K562 (cell line): ENCODE measurements at regions not wholly inside any gene's neighbourhood (a gene's known extent, or its start where the extent isn't known, plus 50 kb on each side); places are given as distances from the start of the nearest gene placed in this dataset.

ENCODE experiments used
- ESRRA ChIP-seq: fragments of 450-650 bp; IDR thresholded peaks from 2 replicates; pipeline ENCODE4 v1.6.1; 2014; ENCODE audit warnings: low read depth, mild to moderate bottlenecking, moderate library complexity, borderline replicate concordance
- EZH2 ChIP-seq: IDR thresholded peaks from 2 replicates; pipeline ENCODE4 v1.6.1; 2012; ENCODE audit warnings: low read depth, mild to moderate bottlenecking, inconsistent platforms, low read length, borderline replicate concordance
- FOXK2 ChIP-seq, 2 experiments: fragments of 450-650 bp; IDR thresholded peaks in 1 of 2; conservative IDR thresholded peaks in 1 of 2; 2 replicates each; pipeline ENCODE4 v1.6.1; 2016; ENCODE audit warnings: low read depth in 2 of 2, mild to moderate bottlenecking in 1 of 2
- MYNN ChIP-seq, 2 experiments: sonication (generic); formaldehyde crosslinking in 1 of 2; IDR thresholded peaks; 2 replicates each; pipeline versions ENCODE4 v1.5.0 to v1.6.1; 2016 to 2020; ENCODE audit warnings: antibody characterized with exemption in 1 of 2, missing genetic modification reagents in 1 of 2

GRCh38 chr10:55078121-55078520 lies 277.1 kb upstream of the PCDH15 start:
- TF ChIP-seq MYNN (IDR thresholded peaks at IDR 0.05) (no peak), MYNN (CRISPR knock-in tag; IDR thresholded peaks at IDR 0.05) (no peak), FOXK2 (conservative IDR thresholded peaks at IDR 0.05 in 1 of 2, IDR thresholded peaks at IDR 0.05 in 1 of 2; ENCODE audit: low read depth in 2 of 2) (no peak), ESRRA (no peak), EZH2 (no peak)
